Forelimb muscle (tissue), 1 donor: ENCODE measurements at regions not wholly inside any gene's neighbourhood (a gene's known extent, or its start where the extent isn't known, plus 50 kb on each side); places are given as distances from the start of the nearest gene placed in this dataset.
"Not testable (repeated sequence)": the region's sequence is repeated elsewhere in the genome, so short reads cannot be mapped to it uniquely, and the experiment has no call there.

Experiments
- DNase-seq: peaks from one replicate; pipeline ENCODE4 v3.0.0-alpha.2; 2013; ENCODE audit warnings: low read depth

GRCh38 chr5:167915237-167915636 lies 376.2 kb upstream of the WWC1 start:
- no peak for DNase-seq

- DNase-seq: no peak
Observed at GRCh38 chr5:167916261-167916691, 375.2 kb upstream of the WWC1 start.

DNA sequence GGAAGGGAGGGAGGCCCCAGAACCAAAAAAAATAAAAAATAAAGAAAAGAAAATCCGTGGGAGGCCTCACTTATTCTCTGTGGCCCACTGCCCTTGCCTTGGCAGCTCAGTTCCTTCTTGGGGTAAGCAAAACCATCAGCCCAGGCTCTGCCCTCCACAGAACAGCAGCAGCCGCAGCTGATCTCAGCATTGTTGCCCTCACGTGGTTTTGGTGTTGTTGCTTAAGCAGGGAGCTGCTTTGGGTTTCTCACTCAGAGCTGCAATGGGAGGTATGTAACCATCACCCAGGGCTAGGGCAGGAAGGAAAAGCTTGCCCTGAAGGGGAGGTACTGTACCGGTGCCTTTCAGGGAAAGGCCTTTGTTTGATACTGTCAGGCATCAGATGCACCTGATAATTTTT lies 374.7 kb upstream of the WWC1 start:
- no peak for DNase-seq

DNA sequence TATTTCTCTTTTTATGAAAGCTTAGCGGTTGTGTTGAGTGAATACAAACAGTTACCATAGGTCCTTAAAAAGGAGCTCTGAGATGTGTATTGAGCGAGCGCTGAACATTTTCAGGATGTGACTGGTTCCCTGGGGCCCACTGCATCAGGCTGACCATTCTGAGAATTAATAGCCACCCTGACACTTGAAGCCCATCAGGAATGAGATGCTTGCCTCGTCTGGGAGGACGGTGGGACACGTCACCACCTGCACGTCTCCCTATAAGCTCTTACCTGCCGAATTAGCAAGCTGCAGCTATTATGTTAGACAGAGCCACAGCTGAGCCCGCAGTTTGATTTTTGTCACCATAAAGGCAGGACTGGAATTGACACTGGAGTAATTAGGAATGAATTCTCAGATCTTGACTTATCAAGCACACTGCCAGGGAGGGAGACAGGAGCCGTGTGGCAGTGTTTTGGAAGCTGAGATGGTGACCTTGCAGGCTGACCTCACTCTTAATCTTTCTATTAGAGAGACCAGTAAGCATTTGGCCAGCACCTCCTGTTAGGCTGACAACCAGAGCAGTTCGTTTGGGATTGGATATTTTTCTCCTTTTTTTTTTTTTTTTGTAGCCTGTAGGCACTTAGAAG lies 373.1 kb upstream of the WWC1 start:
- no peak for DNase-seq

DNA sequence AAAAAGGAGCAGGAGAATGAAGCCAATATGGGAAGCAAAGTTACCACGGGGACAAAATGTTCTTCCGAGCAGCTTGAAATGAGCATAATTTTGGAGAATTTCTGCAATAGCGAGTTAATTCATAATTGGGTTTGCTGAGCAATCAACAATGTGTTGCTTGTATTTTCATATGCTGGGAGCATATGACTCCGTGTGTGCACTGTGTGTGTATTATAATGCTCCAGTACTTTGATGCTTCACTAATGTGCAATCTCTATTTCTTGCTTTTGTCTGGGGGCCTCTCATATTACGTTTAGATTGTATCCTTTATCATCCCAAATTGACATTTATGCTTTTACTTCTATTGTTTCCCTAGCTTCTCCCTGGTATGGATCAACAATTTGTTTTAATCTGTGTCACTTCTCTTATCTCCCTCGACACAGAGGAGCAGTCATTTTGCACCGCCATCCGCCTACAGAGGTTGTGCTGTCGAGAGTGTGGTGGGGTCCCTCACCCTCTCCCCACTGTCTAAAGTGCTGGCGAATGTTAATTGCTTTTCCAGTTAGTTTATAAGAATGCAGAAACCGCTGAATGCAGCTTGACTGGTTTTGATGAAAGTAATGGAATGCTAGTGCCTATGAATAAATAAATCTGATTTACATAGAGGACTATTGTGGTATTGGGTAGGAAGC lies 372.5 kb upstream of the WWC1 start:
- no peak for DNase-seq

- no peak for DNase-seq
Observed at GRCh38 chr5:167920589-167920988, 370.9 kb upstream of the WWC1 start.

GRCh38 chr5:167921796-167922195 lies 369.6 kb upstream of the WWC1 start:
- DNase-seq: no peak

GRCh38 chr5:167923396-167923795 lies 368.0 kb upstream of the WWC1 start:
- DNase-seq: no peak

GRCh38 chr5:167929841-167930240 lies 361.6 kb upstream of the WWC1 start:
- no peak for DNase-seq

DNA sequence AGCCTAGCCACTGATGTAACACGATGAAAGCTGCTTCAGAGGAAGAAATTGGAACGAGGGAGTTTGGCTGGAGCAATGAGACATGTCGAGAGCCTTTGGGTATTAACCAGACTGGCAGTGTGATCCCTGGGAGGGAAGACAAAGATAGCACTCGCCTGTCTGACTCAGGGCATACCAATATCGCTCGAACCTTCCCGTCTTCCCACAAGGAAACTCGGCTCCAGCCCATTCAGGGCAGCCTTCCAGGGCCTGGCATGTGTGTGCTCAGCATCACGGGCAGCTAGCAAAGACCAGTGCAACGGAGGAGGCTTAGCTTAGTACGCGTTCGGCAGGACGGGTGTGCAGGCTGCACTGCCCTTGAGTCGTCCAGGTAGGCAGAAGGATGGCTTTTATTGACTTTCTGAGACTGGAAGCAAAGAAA lies 356.9 kb upstream of the WWC1 start:
- no peak for DNase-seq

DNA sequence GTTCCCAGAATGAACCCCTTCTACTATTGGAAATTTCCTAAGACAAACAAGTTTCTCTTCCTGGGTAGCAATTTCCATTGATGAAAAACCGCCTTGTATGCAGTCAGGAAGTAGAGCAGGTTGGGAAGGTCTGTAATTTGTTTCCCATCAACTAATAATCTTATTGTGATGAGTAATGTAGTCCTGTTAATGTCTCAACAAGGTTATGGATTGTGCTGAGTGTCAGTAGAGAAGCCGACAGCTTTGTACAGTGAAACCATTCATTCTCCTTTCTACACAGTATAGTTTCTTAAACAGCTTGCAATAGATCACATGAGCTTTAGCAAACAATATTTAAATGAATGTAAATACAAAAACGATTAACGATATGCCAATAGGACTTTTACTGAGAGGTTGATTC lies 355.4 kb upstream of the WWC1 start:
- DNase-seq: no peak

DNA sequence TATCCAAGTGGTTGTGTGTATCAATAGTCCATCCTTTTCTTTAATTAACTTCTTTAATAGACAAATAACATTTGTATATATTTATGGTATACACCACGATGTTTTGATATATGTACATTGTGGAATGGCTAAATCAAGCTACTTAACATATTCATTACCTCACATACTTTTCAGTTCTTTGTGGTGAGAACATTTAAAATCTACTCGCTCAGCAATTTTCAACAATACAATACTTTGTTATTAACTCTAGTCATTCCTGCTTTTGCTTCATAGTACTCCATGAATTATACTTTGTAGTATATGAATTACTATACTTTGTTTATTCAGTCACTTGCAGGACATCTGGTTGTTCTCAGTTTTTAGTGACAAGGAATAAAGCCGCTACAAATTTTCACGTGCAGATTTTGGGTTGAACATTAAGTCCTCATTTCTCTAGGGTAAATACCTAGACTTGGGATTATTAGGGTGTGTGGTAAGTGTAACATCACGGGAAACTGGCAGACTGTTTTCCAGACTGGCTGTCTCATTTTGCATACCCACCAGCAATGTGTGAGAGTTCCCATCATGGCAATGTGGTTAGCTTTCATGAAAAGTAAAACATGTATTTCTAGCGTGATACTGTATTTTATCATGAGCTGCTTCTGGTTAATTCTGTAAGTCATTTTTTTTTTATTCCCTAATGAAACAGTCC lies 354.4 kb upstream of the WWC1 start:
- no peak for DNase-seq

DNA sequence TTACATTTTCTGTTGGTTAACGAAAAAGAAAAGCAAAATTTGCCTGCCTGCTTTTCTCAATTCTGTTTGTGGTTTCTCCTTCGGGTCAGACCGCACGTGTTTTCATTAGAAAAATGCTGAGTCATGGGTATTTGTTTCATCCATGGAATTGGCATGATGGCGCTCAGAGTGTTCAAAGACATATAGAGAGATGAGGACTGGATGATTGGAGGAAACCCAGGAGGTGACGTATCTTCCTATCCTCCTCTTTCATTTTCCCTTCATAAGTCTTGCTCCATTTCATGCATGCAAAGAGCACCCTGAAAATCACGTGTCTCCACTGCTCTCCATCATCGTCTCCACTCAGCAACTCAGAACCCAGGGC lies 353.8 kb upstream of the WWC1 start:
- no peak for DNase-seq

DNA sequence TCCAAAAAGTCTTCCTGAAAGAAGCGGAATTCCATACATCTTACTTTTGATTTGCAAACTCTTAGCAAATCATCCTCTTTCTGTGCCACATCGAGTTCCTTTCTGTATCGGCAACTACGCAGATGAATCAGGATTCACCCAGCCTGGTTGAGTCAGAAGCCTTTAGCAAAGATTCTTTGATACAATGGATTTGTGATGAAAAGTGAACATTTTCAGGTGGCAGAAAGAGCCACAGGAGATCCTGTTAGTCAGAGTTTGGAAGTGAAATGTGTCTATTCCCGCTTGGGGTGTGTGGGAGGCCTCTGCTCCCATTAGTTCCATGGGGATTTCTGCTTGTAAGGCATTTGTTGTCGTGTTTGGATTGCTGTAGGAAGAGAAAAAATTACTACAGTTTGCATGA lies 351.8 kb upstream of the WWC1 start:
- DNase-seq: no peak

GRCh38 chr5:167940911-167941310 lies 350.5 kb upstream of the WWC1 start:
- no peak for DNase-seq

- DNase-seq: not testable (repeated sequence)
Observed at GRCh38 chr5:167941556-167941955, 349.9 kb upstream of the WWC1 start.

DNA sequence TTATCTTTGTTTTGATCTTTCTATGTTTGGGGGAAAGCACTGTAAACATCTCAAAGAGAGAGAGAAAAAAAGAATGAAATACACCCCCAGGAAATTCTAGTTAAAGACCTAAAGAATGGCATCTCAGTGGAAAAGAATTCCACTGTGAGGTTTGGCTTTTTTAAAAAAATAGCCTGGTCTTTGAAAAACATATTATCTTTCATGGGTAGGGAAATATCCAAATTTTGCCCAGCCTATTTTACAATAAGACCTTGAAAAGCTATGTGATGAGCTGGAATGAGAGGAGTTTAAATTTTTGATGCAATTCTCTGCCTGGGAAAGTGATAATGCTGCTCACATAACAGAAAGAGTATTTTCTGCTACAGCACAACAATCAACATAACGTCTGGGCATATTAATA lies 348.1 kb upstream of the WWC1 start:
- DNase-seq: no peak

DNA sequence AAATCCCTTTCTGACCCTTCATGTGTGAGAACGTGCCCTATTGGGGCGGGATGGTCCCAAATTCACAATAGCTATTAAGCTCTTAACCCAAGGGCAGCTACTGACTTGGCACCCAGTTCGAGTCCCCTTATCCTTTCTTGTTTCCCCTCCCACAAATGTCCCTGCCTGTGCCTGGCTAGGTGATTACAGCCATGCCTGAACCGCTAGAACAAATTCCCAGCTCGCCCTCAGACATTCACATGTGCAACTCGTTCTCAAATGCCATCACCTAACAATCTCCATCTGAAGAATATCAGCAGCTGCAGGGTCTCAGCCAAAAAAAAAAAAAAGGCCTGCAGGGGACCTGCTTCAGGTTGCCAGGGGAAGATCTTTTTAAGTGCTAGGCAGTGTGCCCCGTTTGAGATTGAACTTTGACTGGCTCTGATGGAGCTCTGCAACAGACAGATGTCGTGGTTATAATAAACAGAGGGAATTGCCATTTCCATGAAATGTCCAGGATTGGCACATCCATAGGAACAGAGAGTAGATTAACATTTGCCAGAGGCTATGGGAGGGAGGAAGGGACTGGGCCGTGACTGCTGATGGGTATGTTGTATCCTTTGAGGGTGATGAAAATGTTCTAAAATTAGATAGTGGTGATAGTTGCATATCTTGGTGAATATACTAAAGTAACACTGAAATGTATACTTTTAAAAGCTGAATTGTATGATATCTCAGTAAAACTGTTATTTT lies 347.2 kb upstream of the WWC1 start:
- DNase-seq: no peak

DNA sequence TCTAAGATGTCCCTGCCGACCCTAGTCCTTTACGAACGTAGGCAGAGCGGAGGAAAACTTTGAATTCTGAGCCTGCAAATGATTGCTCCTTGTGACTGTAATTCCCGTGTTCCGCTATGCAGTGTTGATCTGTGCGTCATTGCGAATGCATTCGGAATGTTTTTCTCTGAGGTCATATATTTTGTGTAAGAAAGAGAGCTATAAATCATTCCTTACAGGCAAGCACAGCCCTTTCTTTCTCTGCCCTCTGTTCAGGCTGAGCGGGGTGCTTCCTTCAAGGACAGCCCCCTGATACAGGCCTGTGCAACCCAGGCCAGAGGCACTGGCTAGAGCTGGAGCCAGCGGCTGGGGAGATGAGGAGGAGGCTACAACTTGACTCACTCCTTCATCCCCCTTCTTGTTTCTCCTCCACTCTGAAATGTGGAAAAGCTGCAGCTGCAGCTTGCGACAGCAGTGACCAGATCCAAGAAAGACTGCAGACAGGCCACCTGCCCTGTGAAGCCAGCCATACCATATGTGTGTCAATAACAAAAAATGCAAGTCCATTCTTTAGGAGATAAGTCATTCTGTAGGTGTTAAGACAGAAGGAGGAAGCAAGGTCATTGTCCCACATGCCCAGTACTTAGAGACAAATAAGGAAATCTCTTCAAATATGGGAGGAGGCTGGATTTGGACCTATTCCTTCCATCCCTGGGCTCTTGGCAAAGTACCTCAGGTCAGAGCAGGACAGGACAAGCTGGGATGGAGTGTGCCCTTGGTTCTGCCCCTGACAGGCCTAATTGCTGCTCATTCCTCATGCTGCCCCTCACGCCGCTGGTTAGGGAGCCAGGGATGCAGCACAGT lies 345.7 kb upstream of the WWC1 start:
- DNase-seq: no peak

DNA sequence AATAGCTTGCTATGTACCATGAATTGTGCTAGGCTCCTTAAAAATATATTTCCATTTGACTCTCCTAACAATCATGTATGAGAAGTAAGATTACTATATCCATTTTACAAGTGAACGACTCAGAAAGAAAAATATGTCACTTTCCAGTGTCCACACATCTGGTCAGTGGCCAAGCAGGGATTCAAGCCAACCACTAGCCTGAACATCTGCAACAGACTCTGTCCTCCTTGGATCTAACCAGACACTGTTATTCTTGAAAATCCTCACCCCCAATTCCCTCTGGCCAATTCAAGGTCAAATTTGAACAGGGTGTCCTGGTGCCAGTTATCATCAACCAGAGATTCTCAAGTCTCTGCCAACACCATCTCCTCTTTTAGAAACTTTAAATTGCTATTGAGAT lies 344.1 kb upstream of the WWC1 start:
- peak; percentile 57 for DNase-seq

GRCh38 chr5:167948251-167948650 lies 343.2 kb upstream of the WWC1 start:
- no peak for DNase-seq

GRCh38 chr5:167949435-167949834 lies 342.0 kb upstream of the WWC1 start:
- DNase-seq: no peak
